ENCODE measurements at regions not wholly inside any gene's neighbourhood (a gene's known extent, or its start where the extent isn't known, plus 50 kb on each side); places are given as distances from the start of the nearest gene placed in this dataset.

DNA sequence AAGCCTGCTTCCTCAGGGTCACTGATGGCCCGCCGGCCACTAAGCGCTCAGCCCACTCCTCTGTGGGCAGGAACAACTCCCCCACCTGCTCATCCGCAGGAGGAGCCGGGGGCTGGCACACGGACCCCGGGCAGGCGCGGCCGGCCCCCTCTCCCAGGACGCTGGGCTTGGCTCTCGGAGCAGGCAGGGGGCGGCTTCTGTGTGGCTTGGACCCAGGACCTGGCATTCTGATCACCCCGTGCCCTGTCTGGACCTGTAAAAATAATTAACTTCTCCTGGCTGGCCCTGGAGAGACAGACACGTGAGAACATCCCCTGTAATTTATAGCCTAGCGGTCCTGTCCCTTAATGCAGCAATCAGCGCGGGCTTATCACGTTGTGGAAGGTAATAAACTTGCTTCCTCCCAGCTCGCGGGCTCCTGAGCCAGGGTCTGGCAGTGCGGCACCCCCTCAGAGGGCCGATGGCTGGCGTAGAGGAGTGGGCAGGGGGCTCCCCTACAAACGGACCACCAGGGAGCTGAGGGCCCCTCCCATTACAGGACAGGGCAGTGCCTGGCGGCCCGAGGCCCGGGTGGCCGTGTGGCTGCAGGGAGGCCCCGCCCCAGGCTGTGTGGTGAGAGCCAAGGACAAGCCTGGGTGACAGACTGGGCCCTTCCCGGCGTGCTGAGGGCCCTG, 84.5 kb upstream of the NKX1-1 start:
- no peak for TF ChIP-seq CTCF (IDR thresholded peaks at IDR 0.05; ENCODE audit: insufficient read depth, missing control alignments)
- FAIRE-seq (no peak), DNase-seq (ENCODE audit: insufficient read length, low spot score) (no peak)

DNA sequence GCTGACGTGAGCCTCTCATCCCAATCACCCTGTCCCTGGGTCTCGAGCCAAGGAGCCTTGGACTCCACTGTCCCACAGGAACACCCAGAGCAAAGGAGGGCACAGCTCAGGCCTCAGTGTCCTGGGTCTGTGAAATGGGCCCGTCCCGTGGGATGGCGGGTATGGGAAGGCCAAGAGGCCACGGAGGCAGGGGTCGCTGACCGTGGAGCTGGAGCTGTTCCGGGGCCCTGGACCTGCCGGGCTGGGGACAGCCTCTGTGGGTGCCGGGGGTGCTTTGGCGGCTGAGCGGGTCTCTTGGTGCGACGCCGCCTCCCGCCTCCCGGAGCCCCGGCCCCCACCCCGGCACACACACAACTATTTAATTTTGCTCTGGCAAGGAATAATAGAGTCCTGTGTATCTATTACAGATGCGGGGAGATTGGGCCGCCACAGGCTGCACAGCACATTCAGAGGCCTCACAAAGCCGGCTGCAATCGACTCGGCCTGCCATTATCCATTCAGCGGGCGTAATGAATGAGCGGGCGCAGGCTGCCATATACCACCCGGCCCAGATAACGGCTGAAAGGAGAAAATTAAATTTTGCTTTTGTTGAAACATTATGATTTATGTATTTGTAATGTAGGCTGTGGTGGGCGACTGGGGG, 83.9 kb upstream of the NKX1-1 start:
- no peak for DNase-seq (ENCODE audit: insufficient read length, low spot score)
- no peak for FAIRE-seq
- no peak for TF ChIP-seq CTCF (IDR thresholded peaks at IDR 0.05; ENCODE audit: insufficient read depth, missing control alignments)

GRCh38 chr4:1489639-1489995, 83.4 kb upstream of the NKX1-1 start:
- DNase-seq (ENCODE audit: insufficient read length, low spot score) (no peak), FAIRE-seq (no peak)
- TF ChIP-seq CTCF (IDR thresholded peaks at IDR 0.05; ENCODE audit: insufficient read depth, missing control alignments) = no peak

GRCh38 chr4:1488831-1489638, 82.8 kb upstream of the NKX1-1 start:
- DNase-seq (ENCODE audit: insufficient read length, low spot score) (no peak), FAIRE-seq (no peak)
- no peak for TF ChIP-seq CTCF (IDR thresholded peaks at IDR 0.05; ENCODE audit: insufficient read depth, missing control alignments)

DNA sequence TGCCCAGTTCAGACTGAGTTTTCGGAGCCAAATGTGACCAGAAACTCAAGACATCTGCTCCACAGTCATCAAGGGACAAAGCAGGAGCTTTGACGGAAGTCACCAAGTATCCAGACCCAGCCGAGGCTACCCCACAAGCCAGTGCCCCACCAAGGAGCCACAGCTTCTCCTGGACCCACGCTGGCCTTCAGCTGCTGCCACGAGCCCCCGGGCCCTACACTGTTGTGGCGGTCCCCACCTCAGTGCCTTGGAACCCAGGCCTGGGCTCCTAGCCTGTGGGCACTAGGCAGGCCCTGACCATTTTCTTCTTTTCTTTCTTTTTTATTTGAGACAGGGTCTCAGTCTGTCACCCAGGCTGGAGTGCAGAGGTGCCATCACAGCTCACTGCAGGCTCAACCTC, 82.1 kb upstream of the NKX1-1 start:
- TF ChIP-seq CTCF (IDR thresholded peaks at IDR 0.05; ENCODE audit: insufficient read depth, missing control alignments) = no peak
- no peak for FAIRE-seq
- DNase-seq (ENCODE audit: insufficient read length, low spot score) = no peak

DNA sequence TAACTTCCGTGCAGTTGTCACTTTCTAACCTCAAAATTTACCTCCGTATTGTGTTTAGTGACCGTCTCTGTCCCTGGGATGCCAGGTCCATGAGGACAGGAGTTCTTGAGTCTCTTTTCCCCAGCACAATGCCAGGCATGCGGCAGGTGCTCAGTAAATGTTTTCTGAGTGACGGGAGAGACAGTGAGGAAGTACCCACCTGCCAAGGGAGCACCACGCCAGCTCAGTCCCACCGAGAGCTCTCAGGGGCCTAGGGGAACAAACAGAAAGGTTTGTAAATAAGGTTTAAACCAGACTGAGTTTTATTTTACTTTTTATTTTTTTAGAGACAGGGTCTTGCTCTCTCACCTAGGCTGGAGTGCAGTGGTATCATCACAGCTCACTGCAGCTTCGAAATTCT, 81.5 kb upstream of the NKX1-1 start:
- DNase-seq (ENCODE audit: insufficient read length, low spot score) (no peak), FAIRE-seq (no peak)
- no peak for TF ChIP-seq CTCF (IDR thresholded peaks at IDR 0.05; ENCODE audit: insufficient read depth, missing control alignments)

GRCh38 chr4:1487106-1487505, 80.9 kb upstream of the NKX1-1 start:
- no peak for TF ChIP-seq CTCF (IDR thresholded peaks at IDR 0.05; ENCODE audit: insufficient read depth, missing control alignments)
- DNase-seq (ENCODE audit: insufficient read length, low spot score) (no peak), FAIRE-seq (no peak)

Measured in D721Med (cell line).